Stimulated activated CD4-positive, alpha-beta T cell treated with anti-CD3 and anti-CD28 coated beads, Interleukin-15, amount 100 ng/mL, for 24 hours (primary cell): ENCODE measurements at regions not wholly inside any gene's neighbourhood (a gene's known extent, or its start where the extent isn't known, plus 50 kb on each side); places are given as distances from the start of the nearest gene placed in this dataset.
"Not testable (repeated sequence)": the region's sequence is repeated elsewhere in the genome, so short reads cannot be mapped to it uniquely, and the experiment has no call there.

Experiments used
- DNase-seq: peaks from one replicate; pipeline ENCODE4 v3.0.0-alpha.2; 2020

- DNase-seq: no peak
These were observed 138.7 kb downstream of the DISP1 start for GRCh38 chr1:222953585-222953984.

- no peak for DNase-seq
These were observed 141.1 kb downstream of the DISP1 start for GRCh38 chr1:222955964-222956363.

- DNase-seq: no peak
These were observed 141.8 kb downstream of the DISP1 start for GRCh38 chr1:222956601-222957000.

GRCh38 chr1:222967466-222968240 is 152.8 kb downstream of the DISP1 start:
- no peak for DNase-seq

- no peak for DNase-seq
These were observed 155.2 kb downstream of the DISP1 start for GRCh38 chr1:222970040-222970439.

GRCh38 chr1:222970711-222971110 is 155.9 kb downstream of the DISP1 start:
- no peak for DNase-seq

- DNase-seq: no peak
These were observed 156.3 kb downstream of the DISP1 start for GRCh38 chr1:222971146-222971545.

GRCh38 chr1:222973561-222973960 is 158.7 kb downstream of the DISP1 start:
- no peak for DNase-seq

- no peak for DNase-seq
These were observed 159.7 kb downstream of the DISP1 start for GRCh38 chr1:222974496-222974895.

GRCh38 chr1:222975472-222976122 is 160.8 kb downstream of the DISP1 start:
- no peak for DNase-seq

- DNase-seq: no peak
These were observed 161.6 kb downstream of the DISP1 start for GRCh38 chr1:222976453-222976852.

GRCh38 chr1:222977294-222977693 is 162.5 kb downstream of the DISP1 start:
- DNase-seq: not testable (repeated sequence)

- DNase-seq: no peak
These were observed 163.5 kb downstream of the TLR5 start for GRCh38 chr1:222979561-222979960.

- DNase-seq: no peak
These were observed 155.4 kb downstream of the TLR5 start for GRCh38 chr1:222987674-222988076.

- DNase-seq: no peak
These were observed 153.6 kb downstream of the TLR5 start for GRCh38 chr1:222989443-222989842.

GRCh38 chr1:222991177-222991576 is 151.9 kb downstream of the TLR5 start:
- no peak for DNase-seq

- DNase-seq: no peak
These were observed 151.1 kb downstream of the TLR5 start for GRCh38 chr1:222991908-222992307.

GRCh38 chr1:222994511-222995235 is 148.4 kb downstream of the TLR5 start:
- DNase-seq: no peak

- DNase-seq: no peak
These were observed 147.8 kb downstream of the TLR5 start for GRCh38 chr1:222995236-222995580.

- DNase-seq: no peak
These were observed 147.3 kb downstream of the TLR5 start for GRCh38 chr1:222995620-222996309.

GRCh38 chr1:222996310-222996975 is 146.6 kb downstream of the TLR5 start:
- no peak for DNase-seq

- no peak for DNase-seq
These were observed 142.4 kb downstream of the TLR5 start for GRCh38 chr1:223000632-223001031.
